CD4-positive, alpha-beta T cell treated with Interleukin-15 for 1 hour (primary cell): ENCODE measurements at regions not wholly inside any gene's neighbourhood (a gene's known extent, or its start where the extent isn't known, plus 50 kb on each side); places are given as distances from the start of the nearest gene placed in this dataset.
A peak's percentile ranks its signal among the peaks of the same experiment; 100 is the strongest.

ENCODE experiments used
- DNase-seq: peaks from one replicate; pipeline ENCODE4 v3.0.0-alpha.2; 2020

- no peak for DNase-seq
Measured at GRCh38 chr2:226652369-226652768, 147.3 kb downstream of the IRS1 start.

GRCh38 chr2:226649871-226650660, 149.6 kb downstream of the IRS1 start:
- peak; percentile 43 for DNase-seq

- no peak for DNase-seq
Measured at GRCh38 chr2:226649201-226649600, 150.4 kb downstream of the IRS1 start.

- no peak for DNase-seq
Measured at GRCh38 chr2:226647621-226648518, 151.8 kb downstream of the IRS1 start.

GRCh38 chr2:226644399-226644865, 155.2 kb downstream of the IRS1 start:
- DNase-seq, result no peak

- no peak for DNase-seq
Measured at GRCh38 chr2:226643946-226644282, 155.7 kb downstream of the IRS1 start.

GRCh38 chr2:226643030-226643945, 156.3 kb downstream of the IRS1 start:
- no peak for DNase-seq

GRCh38 chr2:226641008-226641407, 158.6 kb downstream of the IRS1 start:
- DNase-seq, result no peak

GRCh38 chr2:226640501-226640900, 159.1 kb downstream of the IRS1 start:
- DNase-seq, result no peak

- DNase-seq, result no peak
Measured at GRCh38 chr2:226639550-226639949, 160.1 kb downstream of the IRS1 start.

- DNase-seq, result no peak
Measured at GRCh38 chr2:226638576-226638975, 161.0 kb downstream of the IRS1 start.

GRCh38 chr2:226637383-226637782, 162.2 kb downstream of the IRS1 start:
- DNase-seq, result no peak

- DNase-seq, result no peak
Measured at GRCh38 chr2:226636586-226636985, 163.0 kb downstream of the IRS1 start.

- DNase-seq, result no peak
Measured at GRCh38 chr2:226634943-226635604, 164.5 kb downstream of the IRS1 start.

- no peak for DNase-seq
Measured at GRCh38 chr2:226631671-226632070, 167.9 kb downstream of the IRS1 start.

- DNase-seq, result no peak
Measured at GRCh38 chr2:226631187-226631586, 168.4 kb downstream of the IRS1 start.

GRCh38 chr2:226625946-226626345, 173.7 kb downstream of the IRS1 start:
- DNase-seq, result no peak

GRCh38 chr2:226623587-226624368, 175.8 kb downstream of the IRS1 start:
- no peak for DNase-seq

- no peak for DNase-seq
Measured at GRCh38 chr2:226622484-226622883, 177.1 kb downstream of the IRS1 start.

- DNase-seq, result no peak
Measured at GRCh38 chr2:226620176-226620575, 179.4 kb downstream of the IRS1 start.

GRCh38 chr2:226619707-226620106, 179.9 kb downstream of the IRS1 start:
- DNase-seq, result no peak
